ENCODE measurements at regions not wholly inside any gene's neighbourhood (a gene's known extent, or its start where the extent isn't known, plus 50 kb on each side); places are given as distances from the start of the nearest gene placed in this dataset.
A peak's percentile ranks its signal among the peaks of the same experiment; 100 is the strongest.

DNA sequence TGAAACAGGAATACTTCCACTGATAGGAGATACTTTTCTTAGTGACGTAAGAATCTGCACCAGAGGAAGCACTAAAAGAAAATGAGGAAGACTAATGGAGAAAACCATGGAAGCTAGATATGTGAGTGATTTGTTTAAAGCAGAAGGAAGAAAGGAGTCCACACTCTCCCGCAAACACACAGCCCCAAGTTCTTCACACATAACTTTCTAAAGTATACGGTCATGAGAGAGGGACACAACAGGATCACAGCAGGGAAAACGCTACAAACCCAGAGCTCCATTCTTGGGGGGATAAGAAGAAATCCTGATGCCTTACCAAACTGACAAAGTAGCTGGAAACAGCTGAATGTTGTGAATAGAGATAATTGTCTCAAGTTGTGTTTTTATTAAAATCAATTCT, 222.2 kb upstream of the TMEM161B start:
- Mint-ChIP-seq H3K9me3 (no peaks in the 10 kb centered on the region), H3K27me3 (ENCODE audit: low read depth) (peaks cover 5% of the 10 kb centered on the region; the same call in 1 of the 2 replicates), H3K4me3 (no peak overlapping the region), H3K36me3 (no peaks in the 10 kb centered on the region), H3K27ac (no peak overlapping the region), H3K4me1 (peaks cover 34% of the 10 kb centered on the region)
- POLR2A ChIA-PET, result interaction anchor here (0.6 kb wide), 2 partner anchors 22 to 35 kb away, joined by 3 to 4 read pairs; no protein-coding TSS in a partner anchor
- CTCF ChIA-PET, result interaction anchor here (0.6 to 1.5 kb wide), 3 partner anchors 102 to 200 kb away, joined by 3 to 10 read pairs (median 4); no protein-coding TSS in a partner anchor
- ATAC-seq (no peak; the same call in 1 of the 2 replicates), DNase-seq (ENCODE audit: low spot score) (no peak)
- no peak for TF ChIP-seq JUN (CRISPR knock-in tag; IDR thresholded peaks at IDR 0.05)
- TF ChIP-seq, protein P1, sequence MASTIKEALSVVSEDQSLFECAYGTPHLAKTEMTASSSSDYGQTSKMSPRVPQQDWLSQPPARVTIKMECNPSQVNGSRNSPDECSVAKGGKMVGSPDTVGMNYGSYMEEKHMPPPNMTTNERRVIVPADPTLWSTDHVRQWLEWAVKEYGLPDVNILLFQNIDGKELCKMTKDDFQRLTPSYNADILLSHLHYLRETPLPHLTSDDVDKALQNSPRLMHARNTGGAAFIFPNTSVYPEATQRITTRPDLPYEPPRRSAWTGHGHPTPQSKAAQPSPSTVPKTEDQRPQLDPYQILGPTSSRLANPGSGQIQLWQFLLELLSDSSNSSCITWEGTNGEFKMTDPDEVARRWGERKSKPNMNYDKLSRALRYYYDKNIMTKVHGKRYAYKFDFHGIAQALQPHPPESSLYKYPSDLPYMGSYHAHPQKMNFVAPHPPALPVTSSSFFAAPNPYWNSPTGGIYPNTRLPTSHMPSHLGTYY (CRISPR knock-in tag; IDR thresholded peaks at IDR 0.05), result no peak
- no peak for TF ChIP-seq TCF7 (CRISPR knock-in tag; IDR thresholded peaks at IDR 0.05; ENCODE audit: low read depth)
- TF ChIP-seq TEAD4 (CRISPR knock-in tag; IDR thresholded peaks at IDR 0.05), result no peak
- TF ChIP-seq ZNF532 (CRISPR knock-in tag; IDR thresholded peaks at IDR 0.05; ENCODE audit: borderline replicate concordance), result no peak
- TF ChIP-seq ZNF423 (CRISPR knock-in tag; IDR thresholded peaks at IDR 0.05), result no peak
- TF ChIP-seq, protein P2, sequence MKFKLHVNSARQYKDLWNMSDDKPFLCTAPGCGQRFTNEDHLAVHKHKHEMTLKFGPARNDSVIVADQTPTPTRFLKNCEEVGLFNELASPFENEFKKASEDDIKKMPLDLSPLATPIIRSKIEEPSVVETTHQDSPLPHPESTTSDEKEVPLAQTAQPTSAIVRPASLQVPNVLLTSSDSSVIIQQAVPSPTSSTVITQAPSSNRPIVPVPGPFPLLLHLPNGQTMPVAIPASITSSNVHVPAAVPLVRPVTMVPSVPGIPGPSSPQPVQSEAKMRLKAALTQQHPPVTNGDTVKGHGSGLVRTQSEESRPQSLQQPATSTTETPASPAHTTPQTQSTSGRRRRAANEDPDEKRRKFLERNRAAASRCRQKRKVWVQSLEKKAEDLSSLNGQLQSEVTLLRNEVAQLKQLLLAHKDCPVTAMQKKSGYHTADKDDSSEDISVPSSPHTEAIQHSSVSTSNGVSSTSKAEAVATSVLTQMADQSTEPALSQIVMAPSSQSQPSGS (CRISPR knock-in tag; IDR thresholded peaks at IDR 0.05; ENCODE audit: borderline replicate concordance, low read depth), result no peak
- TF ChIP-seq, protein P3, sequence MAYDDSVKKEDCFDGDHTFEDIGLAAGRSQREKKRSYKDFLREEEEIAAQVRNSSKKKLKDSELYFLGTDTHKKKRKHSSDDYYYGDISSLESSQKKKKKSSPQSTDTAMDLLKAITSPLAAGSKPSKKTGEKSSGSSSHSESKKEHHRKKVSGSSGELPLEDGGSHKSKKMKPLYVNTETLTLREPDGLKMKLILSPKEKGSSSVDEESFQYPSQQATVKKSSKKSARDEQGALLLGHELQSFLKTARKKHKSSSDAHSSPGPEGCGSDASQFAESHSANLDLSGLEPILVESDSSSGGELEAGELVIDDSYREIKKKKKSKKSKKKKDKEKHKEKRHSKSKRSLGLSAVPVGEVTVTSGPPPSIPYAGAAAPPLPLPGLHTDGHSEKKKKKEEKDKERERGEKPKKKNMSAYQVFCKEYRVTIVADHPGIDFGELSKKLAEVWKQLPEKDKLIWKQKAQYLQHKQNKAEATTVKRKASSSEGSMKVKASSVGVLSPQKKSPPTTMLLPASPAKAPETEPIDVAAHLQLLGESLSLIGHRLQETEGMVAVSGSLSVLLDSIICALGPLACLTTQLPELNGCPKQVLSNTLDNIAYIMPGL (CRISPR knock-in tag; IDR thresholded peaks at IDR 0.05), result no peak

- Mint-ChIP-seq H3K36me3 (no peaks in the 10 kb centered on the region), H3K4me3 (peak overlapping the region; percentile 4; the same call in 1 of the 2 replicates), H3K27ac (no peak overlapping the region), H3K9me3 (no peaks in the 10 kb centered on the region), H3K4me1 (peaks cover 40% of the 10 kb centered on the region), H3K27me3 (ENCODE audit: low read depth) (peaks cover 5% of the 10 kb centered on the region; the same call in 1 of the 2 replicates)
- POLR2A ChIA-PET, result interaction anchor here (1.0 kb wide), 1 partner anchor 66 kb away, joined by 3 read pairs; no protein-coding TSS in a partner anchor
- CTCF ChIA-PET, result no interaction called here
- ATAC-seq, result peak; percentile 55
- DNase-seq (ENCODE audit: low spot score), result no peak
- TF ChIP-seq ZNF423 (CRISPR knock-in tag; IDR thresholded peaks at IDR 0.05) (no peak), ATF3 (CRISPR knock-in tag; conservative IDR thresholded peaks at IDR 0.05) (no peak), MXD4 (CRISPR knock-in tag; IDR thresholded peaks at IDR 0.05; ENCODE audit: borderline replicate concordance) (no peak), GABPB1 (CRISPR knock-in tag; IDR thresholded peaks at IDR 0.05) (no peak), ZNF317 (CRISPR knock-in tag; IDR thresholded peaks at IDR 0.05; ENCODE audit: borderline replicate concordance, low read depth) (no peak), PREB (CRISPR knock-in tag; IDR thresholded peaks at IDR 0.05; ENCODE audit: borderline replicate concordance) (no peak), NFE2L1 (CRISPR knock-in tag; IDR thresholded peaks at IDR 0.05) (no peak), CREM (CRISPR knock-in tag; IDR thresholded peaks at IDR 0.05) (no peak), RELA (CRISPR knock-in tag; IDR thresholded peaks at IDR 0.05; ENCODE audit: borderline replicate concordance) (no peak), FOXP4 (CRISPR knock-in tag; IDR thresholded peaks at IDR 0.05) (no peak), MAX (CRISPR knock-in tag; IDR thresholded peaks at IDR 0.05) (no peak)
These were observed 220.7 kb upstream of the TMEM161B start for GRCh38 chr5:88489364-88489763.
